GF-D8 (cell line): ENCODE measurements at regions not wholly inside any gene's neighbourhood (a gene's known extent, or its start where the extent isn't known, plus 50 kb on each side); places are given as distances from the start of the nearest gene placed in this dataset.

Experiments
- DNase-seq: peaks from one replicate; lab custom pipeline; 2025; lab: John Stamatoyannopoulos, UW

DNA sequence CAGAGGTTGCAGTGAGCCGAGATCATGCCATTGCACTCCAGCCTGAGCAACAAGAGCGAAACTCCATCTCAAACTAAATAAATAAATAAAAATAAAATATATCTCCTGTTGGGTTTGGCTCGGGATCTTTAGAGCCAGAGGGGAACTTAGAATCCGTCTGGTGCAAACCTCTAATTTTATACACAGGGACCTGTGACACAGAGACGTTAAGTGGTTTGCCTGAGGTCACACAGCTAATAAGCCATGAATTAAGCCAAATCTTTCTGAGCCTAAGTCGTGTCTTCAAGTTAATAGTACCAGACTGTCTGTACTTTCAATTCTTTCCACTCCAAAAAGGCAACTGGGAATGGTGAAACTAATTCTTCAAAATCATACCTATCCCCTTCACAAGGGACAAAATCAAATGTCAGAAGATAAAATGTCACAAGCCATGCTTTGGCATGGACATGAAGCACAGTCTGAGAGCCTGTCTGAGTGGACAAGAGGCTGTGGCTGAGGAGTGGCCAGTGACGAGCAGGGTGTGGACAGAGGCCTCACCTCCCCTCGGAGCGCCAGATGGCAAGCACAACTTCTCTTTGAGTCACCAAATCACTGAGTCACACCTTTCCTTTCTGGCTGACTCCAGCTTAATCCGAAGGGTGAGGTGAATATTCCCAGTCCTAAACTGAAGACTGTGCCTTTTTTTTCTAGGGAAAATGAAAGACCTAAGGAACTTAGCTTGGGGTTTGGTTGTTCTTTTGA, 177.4 kb downstream of the TFAP2A start:
- no peak for DNase-seq

DNA sequence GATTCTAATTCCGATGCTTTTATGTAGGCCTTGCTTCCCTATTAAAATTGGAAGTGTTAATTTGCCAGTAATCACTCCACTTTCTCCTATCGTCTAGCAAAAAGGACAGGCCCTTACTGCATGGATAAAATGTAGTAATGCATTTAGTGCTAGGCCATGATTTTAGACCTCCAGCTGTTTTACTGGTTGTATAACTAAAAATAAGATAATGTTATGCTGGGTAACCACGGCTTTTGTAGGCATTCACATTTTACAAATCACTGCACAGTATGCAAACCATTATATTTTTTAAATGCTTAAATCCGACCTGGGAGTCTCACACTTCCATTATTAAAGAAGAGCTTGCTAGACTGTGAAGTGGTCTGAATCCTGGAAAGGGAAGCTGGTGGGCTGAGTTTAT, 179.5 kb downstream of the TFAP2A start:
- DNase-seq: no peak

DNA sequence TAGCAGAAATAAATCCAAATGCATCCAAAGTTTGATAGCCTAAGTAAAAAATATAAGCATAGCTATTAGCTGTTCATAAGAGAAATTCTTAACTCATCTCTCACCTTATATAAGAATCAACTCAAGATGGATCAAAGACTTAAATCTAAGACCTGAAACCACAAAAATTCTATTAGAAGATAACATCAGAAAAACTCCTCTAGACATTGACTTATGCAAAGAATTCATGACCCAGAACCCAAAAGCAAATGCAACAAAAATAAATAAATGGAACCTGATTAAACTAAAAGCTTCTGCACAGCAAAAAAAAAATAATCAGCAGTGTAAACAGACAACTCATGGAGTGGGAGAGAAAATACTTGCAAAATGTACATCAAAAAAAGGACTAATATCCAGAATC, 184.3 kb downstream of the TFAP2A start:
- DNase-seq: no peak

DNA sequence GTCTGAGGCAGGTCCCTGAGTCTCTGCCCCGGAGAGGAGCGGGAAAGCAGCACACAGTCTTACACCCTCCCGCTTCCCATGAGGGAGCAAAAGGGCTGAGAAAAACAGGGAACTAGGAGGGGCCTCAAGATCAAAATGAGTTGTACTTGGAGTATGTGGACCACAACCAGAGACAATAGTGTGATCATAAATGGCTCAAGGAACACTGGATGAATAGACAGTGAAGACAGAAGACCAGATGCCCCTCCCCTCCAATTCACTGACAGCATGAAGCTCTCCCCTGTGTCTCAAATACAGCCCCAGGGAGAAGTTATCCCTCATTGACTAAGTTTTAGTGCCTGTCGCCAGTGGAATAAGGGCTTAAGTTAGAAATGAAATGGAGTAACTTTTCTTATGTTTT, 191.0 kb downstream of the TFAP2A start:
- no peak for DNase-seq

DNA sequence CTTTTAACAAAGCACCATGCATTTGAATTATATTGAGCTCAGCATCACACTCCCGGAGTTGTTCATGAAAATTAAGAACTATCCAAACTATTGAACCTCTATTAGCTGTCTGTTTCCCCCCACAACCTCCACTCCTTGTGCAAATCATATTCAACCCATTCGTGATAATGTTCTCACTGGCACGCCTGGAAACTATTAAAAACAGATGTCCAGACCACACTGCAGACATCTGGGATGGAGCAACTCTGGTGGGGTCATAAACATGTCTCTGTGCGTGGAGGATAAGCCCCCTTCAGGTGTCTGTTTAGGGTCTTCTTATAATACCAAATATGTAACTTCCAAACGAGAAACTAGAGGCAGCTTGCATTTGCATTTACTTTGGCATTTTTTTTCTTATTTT, 193.7 kb downstream of the TFAP2A start:
- no peak for DNase-seq

DNA sequence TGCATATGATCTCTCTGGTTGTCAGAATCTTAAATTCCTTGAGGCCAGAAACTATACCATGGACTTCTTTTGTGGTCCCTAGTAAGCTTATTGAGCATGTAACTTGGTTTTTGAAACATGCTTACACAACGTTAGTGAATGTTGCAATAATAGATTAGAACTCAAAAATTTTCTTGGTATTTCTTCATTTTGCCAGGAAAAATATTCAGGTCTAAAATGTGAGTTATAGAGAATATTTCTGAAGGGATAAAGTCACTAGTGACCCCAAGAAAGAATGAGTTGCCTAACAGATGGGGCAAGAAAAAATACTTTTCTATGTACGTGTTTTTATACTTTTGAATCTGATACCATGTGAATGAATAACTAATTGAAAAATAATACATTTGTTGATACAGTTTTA, 195.4 kb downstream of the TFAP2A start:
- DNase-seq: no peak

DNA sequence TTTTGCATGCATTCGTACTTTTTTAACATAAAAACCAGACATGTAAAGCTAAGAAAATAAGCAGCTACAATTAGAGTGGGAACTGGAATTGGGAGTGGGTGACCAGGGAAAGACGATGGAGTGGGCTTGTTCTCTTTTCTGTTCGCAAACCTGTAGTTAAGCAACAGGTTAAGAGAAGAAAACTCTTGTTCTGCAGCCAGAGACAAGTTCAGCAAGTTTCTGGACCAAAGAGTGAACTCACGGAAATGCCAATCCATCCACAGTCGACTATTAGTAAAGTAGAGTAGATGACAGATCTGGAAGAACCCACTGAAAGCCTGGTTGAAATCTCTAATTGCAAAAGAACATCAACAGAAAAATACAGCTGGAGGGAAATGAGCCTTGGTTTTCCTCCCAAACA, 197.8 kb downstream of the TFAP2A start:
- DNase-seq: no peak

DNA sequence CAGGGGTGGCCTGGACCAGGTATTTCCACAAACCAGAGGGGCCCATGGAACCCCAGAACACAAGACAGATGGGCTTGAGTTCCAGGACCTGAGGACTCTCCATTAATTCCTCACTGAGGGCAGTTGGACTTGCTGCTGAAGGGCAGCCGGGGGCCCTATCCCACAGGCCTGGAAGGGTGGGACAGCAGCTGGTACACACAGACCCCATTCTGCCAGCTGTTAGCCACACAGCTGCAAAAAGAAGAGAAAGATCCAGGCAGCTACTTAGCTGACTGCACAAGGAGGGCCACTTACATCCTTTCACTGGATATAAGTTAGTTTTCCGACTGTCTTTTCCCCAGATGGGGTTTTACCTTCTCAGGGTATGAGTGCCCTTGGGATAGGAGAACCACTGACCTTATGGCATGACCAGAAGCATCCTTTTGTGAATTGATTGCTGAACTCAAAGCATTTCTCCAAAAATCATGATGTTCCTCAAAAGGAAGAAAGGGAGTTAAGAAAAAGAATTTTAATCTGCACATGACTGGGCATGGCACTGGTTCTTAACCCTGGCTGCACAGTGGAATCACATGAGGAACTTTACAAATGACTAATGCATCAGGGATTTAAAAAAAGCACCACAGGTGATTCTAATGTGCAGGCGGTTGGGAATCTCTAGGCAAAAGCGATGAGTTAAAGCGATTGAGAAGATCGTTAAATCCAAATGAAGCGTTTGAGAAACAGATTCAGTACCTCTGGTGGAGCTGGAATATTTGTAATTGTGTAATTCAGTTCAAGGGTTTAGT, 199.4 kb downstream of the TFAP2A start:
- DNase-seq: no peak

- DNase-seq: no peak
These were observed 204.8 kb downstream of the TFAP2A start for GRCh38 chr6:10210052-10210451.

GRCh38 chr6:10205892-10206291, 209.0 kb downstream of the TFAP2A start:
- peak; percentile 59 for DNase-seq

GRCh38 chr6:10205120-10205519, 209.8 kb downstream of the TFAP2A start:
- DNase-seq: no peak

DNA sequence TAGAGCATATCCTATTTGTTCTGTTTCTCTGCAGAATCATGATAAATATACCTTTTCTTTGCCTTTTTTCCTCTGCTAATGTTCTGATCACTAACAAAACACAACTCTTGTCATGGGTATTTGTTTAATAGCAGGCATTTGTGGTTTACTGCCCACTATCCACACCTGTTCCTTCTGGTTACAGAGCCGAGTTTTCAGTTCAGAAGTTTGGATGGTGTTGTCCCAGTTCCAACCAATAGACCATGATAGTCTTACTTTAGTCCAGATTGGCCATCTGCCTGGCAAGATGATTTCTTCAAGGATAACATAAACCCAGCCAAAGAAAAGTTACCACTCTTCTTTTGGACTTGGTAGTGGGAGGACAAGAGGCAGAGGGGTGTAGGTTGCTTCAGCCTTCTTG, 211.2 kb downstream of the TFAP2A start:
- no peak for DNase-seq

DNA sequence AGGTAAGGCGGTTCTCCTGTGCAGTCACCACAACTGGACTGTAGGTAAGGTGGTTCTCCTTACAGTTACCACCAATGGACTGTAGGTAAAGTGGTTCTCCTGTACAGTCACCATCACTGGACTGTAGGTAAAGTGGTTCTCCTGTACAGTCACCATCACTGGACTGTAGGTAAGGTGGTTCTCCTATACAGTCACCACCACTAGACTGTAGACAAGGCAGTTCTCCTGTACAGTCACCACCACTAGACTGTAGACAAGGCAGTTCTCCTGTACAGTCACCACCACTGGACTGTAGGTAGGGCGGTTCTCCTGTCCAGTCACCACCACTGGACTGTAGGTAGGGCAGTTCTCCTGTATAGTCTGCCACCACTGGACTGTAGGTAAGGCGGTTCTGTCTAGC, 212.3 kb downstream of the TFAP2A start:
- DNase-seq: no peak

GRCh38 chr6:10201606-10202510, 213.0 kb downstream of the TFAP2A start:
- DNase-seq: no peak

- DNase-seq: no peak
These were observed 218.8 kb downstream of the TFAP2A start for GRCh38 chr6:10196090-10196489.

DNA sequence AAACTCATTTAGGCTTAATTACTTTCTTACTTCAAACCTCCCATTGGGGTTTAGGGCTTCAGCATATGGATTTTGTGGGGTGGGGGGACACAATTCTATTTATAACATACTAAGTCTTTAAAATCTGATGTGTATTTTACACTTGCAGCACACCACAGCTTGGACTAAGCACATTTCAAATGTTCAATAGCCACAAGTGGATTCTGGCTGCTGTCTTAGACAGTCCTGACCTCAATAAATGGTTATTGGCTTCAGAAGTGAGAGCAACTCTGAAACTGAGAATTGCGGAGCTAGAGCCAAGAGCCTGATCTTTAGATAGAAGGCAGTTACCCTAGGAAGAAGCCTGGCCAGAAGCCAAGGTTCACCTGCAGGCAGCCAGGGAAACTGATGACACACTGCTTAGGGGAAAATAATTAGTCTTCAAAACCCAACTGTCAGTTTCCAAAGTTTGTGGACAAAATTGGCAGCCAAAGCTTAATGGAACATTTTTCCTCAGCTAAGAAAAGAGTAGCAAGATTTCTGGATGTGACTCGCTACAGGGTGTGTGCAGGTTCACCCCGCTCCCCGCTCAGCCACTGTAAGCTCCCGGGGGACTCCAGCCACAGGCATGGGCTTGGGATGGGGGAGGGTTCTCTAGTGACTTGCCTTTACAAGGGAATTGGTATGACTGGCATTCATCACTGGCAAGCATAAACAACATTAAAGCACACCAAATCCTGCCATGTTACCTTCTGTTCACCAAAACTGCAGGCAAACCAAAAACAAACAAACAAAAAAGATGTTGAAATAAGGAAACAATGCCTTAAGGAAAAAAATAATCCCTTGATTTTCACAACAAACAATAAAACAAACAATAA, 219.8 kb downstream of the TFAP2A start:
- no peak for DNase-seq

GRCh38 chr6:10193321-10193720, 221.6 kb downstream of the TFAP2A start:
- DNase-seq: no peak

- no peak for DNase-seq
These were observed 224.8 kb downstream of the TFAP2A start for GRCh38 chr6:10190042-10190441.

DNA sequence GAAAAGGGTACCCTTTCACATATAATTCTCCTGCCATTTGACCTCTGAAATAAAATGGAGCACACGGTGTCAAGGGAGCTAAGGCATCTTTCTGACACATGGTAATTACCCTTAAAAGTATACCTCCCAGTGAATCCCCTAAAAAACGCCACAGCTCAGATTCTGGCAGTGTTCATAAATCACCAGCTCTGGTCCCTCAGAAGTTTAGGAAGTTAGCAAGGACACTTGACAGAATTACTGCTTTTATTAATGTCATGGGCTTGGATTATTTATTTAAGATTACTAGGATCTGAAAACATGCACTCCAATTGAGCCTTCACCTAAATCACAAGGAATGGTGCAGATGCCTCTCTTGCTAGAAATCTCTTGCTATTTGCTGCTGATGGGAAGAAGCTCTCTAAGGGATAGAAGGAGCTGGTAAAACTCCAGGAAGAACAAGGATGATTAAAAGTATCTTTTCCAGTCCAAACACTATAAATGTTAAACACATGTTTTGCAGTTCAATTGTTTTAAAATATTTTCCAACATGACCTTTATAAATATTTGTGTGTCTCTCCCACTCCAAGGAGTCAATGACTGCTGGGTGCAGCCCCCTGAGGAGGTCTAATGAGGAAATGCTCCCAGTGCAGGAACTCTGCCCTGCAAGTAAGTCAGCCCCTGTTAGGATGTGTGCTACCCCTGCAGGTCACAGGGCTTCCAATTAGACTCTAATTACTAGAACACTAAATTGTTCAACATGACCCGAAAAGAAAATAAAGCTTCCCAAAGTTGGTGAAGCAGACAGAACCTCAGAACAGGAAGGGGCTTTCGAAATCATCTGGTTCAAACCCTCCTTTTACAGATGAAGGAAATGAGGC, 230.3 kb downstream of the TFAP2A start:
- DNase-seq: no peak
